ENCODE measurements at regions not wholly inside any gene's neighbourhood (a gene's known extent, or its start where the extent isn't known, plus 50 kb on each side); places are given as distances from the start of the nearest gene placed in this dataset.

- Mint-ChIP-seq H3K27me3 (ENCODE audit: low read depth, unreplicated experiment) (no peaks in the 10 kb centered on the region), H3K4me1 (ENCODE audit: low read depth, unreplicated experiment) (peaks cover 7% of the 10 kb centered on the region), H3K9me3 (ENCODE audit: unreplicated experiment) (no peaks in the 10 kb centered on the region), H3K36me3 (ENCODE audit: low read depth, unreplicated experiment) (no peaks in the 10 kb centered on the region), H3K4me3 (ENCODE audit: unreplicated experiment) (no peak overlapping the region), H3K27ac (ENCODE audit: unreplicated experiment) (no peak overlapping the region)
- Histone ChIP-seq H3K4me2 (ENCODE audit: low read length) (no peak overlapping the region), H3K79me2 (ENCODE audit: insufficient read depth, low read length) (no peaks in the 10 kb centered on the region), H3K9ac (ENCODE audit: low read length) (no peak overlapping the region), H3K4me1 (ENCODE audit: insufficient read depth, low read length) (no peaks in the 10 kb centered on the region), H3K4me3 (ENCODE audit: insufficient read depth, low read depth, low read length) (no peak overlapping the region), H2AFZ (ENCODE audit: low read depth, low read length) (no peak overlapping the region), H3K27ac (ENCODE audit: low read depth, low read length) (no peak overlapping the region), H4K20me1 (ENCODE audit: insufficient read depth, low read length) (no peaks in the 10 kb centered on the region), H3K36me3 (ENCODE audit: insufficient read depth, low read length) (no peaks in the 10 kb centered on the region), H3K9me3 (ENCODE audit: insufficient read depth, low read depth, low read length) (no peaks in the 10 kb centered on the region), H3K27me3 (ENCODE audit: insufficient read depth, low read length) (no peaks in the 10 kb centered on the region)
- FAIRE-seq (no peak), DNase-seq (ENCODE audit: low read depth) (no peak)
- TF ChIP-seq CTCF (IDR thresholded peaks at IDR 0.05; ENCODE audit: insufficient read depth, low read depth, low read length) (no peak), EZH2 (IDR thresholded peaks at IDR 0.05; ENCODE audit: insufficient read depth, low read length) (no peak)
These were observed 62.3 kb upstream of the CCDC6 start for GRCh38 chr10:59968705-59969104.

GRCh38 chr10:59967079-59967478 is 60.7 kb upstream of the CCDC6 start:
- Histone ChIP-seq H3K27me3 (ENCODE audit: insufficient read depth, low read length) (no peaks in the 10 kb centered on the region), H4K20me1 (ENCODE audit: insufficient read depth, low read length) (no peaks in the 10 kb centered on the region), H2AFZ (ENCODE audit: low read depth, low read length) (no peak overlapping the region), H3K4me1 (ENCODE audit: insufficient read depth, low read length) (no peaks in the 10 kb centered on the region), H3K4me3 (ENCODE audit: insufficient read depth, low read depth, low read length) (no peak overlapping the region), H3K36me3 (ENCODE audit: insufficient read depth, low read length) (no peaks in the 10 kb centered on the region), H3K9me3 (ENCODE audit: insufficient read depth, low read depth, low read length) (no peaks in the 10 kb centered on the region), H3K27ac (ENCODE audit: low read depth, low read length) (no peak overlapping the region), H3K4me2 (ENCODE audit: low read length) (no peak overlapping the region), H3K9ac (ENCODE audit: low read length) (no peak overlapping the region), H3K79me2 (ENCODE audit: insufficient read depth, low read length) (no peaks in the 10 kb centered on the region)
- Mint-ChIP-seq H3K4me1 (ENCODE audit: low read depth, unreplicated experiment) (peaks cover 7% of the 10 kb centered on the region), H3K27ac (ENCODE audit: unreplicated experiment) (no peak overlapping the region), H3K9me3 (ENCODE audit: unreplicated experiment) (no peaks in the 10 kb centered on the region), H3K36me3 (ENCODE audit: low read depth, unreplicated experiment) (no peaks in the 10 kb centered on the region), H3K4me3 (ENCODE audit: unreplicated experiment) (no peak overlapping the region), H3K27me3 (ENCODE audit: low read depth, unreplicated experiment) (no peaks in the 10 kb centered on the region)
- no peak for FAIRE-seq
- no peak for TF ChIP-seq EZH2 (IDR thresholded peaks at IDR 0.05; ENCODE audit: insufficient read depth, low read length)
- no peak for TF ChIP-seq CTCF (IDR thresholded peaks at IDR 0.05; ENCODE audit: insufficient read depth, low read depth, low read length)
- DNase-seq (ENCODE audit: low read depth): no peak

- no peak overlapping the region for H3K4me3 ChIP-seq (ENCODE audit: insufficient read depth, low read depth, low read length)
- peaks cover 7% of the 10 kb centered on the region for H3K4me1 Mint-ChIP-seq (ENCODE audit: low read depth, unreplicated experiment)
- H2AFZ ChIP-seq (ENCODE audit: low read depth, low read length): no peak overlapping the region
- H3K27ac ChIP-seq (ENCODE audit: low read depth, low read length): no peak overlapping the region
- FAIRE-seq: no peak
- DNase-seq (ENCODE audit: low read depth): no peak
- TF ChIP-seq CTCF (IDR thresholded peaks at IDR 0.05; ENCODE audit: insufficient read depth, low read depth, low read length) (no peak), EZH2 (IDR thresholded peaks at IDR 0.05; ENCODE audit: insufficient read depth, low read length) (no peak)
- no peaks in the 10 kb centered on the region for H3K27me3 Mint-ChIP-seq (ENCODE audit: low read depth, unreplicated experiment)
- H3K36me3 Mint-ChIP-seq (ENCODE audit: low read depth, unreplicated experiment): no peaks in the 10 kb centered on the region
- no peak overlapping the region for H3K4me2 ChIP-seq (ENCODE audit: low read length)
- no peak overlapping the region for H3K9ac ChIP-seq (ENCODE audit: low read length)
- no peaks in the 10 kb centered on the region for H3K79me2 ChIP-seq (ENCODE audit: insufficient read depth, low read length)
- H3K27ac Mint-ChIP-seq (ENCODE audit: unreplicated experiment): no peak overlapping the region
- H3K4me1 ChIP-seq (ENCODE audit: insufficient read depth, low read length): no peaks in the 10 kb centered on the region
- H3K9me3 ChIP-seq (ENCODE audit: insufficient read depth, low read depth, low read length): no peaks in the 10 kb centered on the region
- H3K36me3 ChIP-seq (ENCODE audit: insufficient read depth, low read length): no peaks in the 10 kb centered on the region
- H4K20me1 ChIP-seq (ENCODE audit: insufficient read depth, low read length): no peaks in the 10 kb centered on the region
- no peaks in the 10 kb centered on the region for H3K9me3 Mint-ChIP-seq (ENCODE audit: unreplicated experiment)
- H3K27me3 ChIP-seq (ENCODE audit: insufficient read depth, low read length): no peaks in the 10 kb centered on the region
- H3K4me3 Mint-ChIP-seq (ENCODE audit: unreplicated experiment): no peak overlapping the region
These were observed 59.7 kb upstream of the CCDC6 start for GRCh38 chr10:59965899-59966650.

All from astrocyte (in vitro differentiated cells and primary cell).